ENCODE measurements at regions not wholly inside any gene's neighbourhood (a gene's known extent, or its start where the extent isn't known, plus 50 kb on each side); places are given as distances from the start of the nearest gene placed in this dataset.

- TF ChIP-seq POLR2A (IDR thresholded peaks at IDR 0.05; ENCODE audit: low read depth, low read length) = no peak
- TF ChIP-seq POLR2AphosphoS5 (IDR thresholded peaks at IDR 0.05; ENCODE audit: low read depth, low read length) = no peak
These were observed 218.1 kb upstream of the SRRM4 start for GRCh38 chr12:118763234-118763633.

Measured in GM12892 (cell line).